Nephron (organoid): ENCODE measurements at regions not wholly inside any gene's neighbourhood (a gene's known extent, or its start where the extent isn't known, plus 50 kb on each side); places are given as distances from the start of the nearest gene placed in this dataset.

Source experiments
- H3K27ac Mint-ChIP-seq, 3 experiments: 2 replicates each; pipeline ENCODE4 v1.8.0; 2020; ENCODE audit warnings: mixed read lengths in 3 of 3, mild to moderate bottlenecking in 2 of 3, moderate library complexity in 1 of 3
- H3K27me3 Mint-ChIP-seq: 2 replicates; pipeline ENCODE4 v1.8.0; 2021; ENCODE audit warnings: low read depth, mild to moderate bottlenecking, moderate library complexity, mixed read lengths
- H3K36me3 Mint-ChIP-seq: 2 replicates; pipeline ENCODE4 v1.8.0; 2020; ENCODE audit warnings: low read depth, mixed read lengths
- H3K4me1 Mint-ChIP-seq: 2 replicates; pipeline ENCODE4 v1.8.0; 2020; ENCODE audit warnings: mixed read lengths
- H3K4me3 Mint-ChIP-seq, 3 experiments: 2 replicates each; pipeline ENCODE4 v1.8.0; 2020; ENCODE audit warnings: mild to moderate bottlenecking in 3 of 3, mixed read lengths in 3 of 3, moderate library complexity in 2 of 3
- H3K9me3 Mint-ChIP-seq: 2 replicates; pipeline ENCODE4 v1.8.0; 2020; ENCODE audit warnings: mixed read lengths
- CTCF ChIP-seq, 3 experiments: fragments of 200-600 bp; sonication (generic); IDR thresholded peaks; one replicate each; pipeline ENCODE4 v1.5.0; 2021; ENCODE audit warnings: antibody characterized with exemption in 3 of 3; ENCODE audit not compliant: unreplicated experiment in 3 of 3

GRCh38 chr16:66155933-66156332, 210.6 kb upstream of the CDH5 start:
- H3K27ac Mint-ChIP-seq: peak overlapping the region in 2 of 3 experiments; percentile 71 to 93
- H3K9me3 Mint-ChIP-seq: no peaks in the 10 kb centered on the region
- H3K4me1 Mint-ChIP-seq: peaks cover 64% of the 10 kb centered on the region
- H3K27me3 Mint-ChIP-seq: peaks cover 3% of the 10 kb centered on the region
- H3K36me3 Mint-ChIP-seq: no peaks in the 10 kb centered on the region
- no peak for TF ChIP-seq CTCF (IDR thresholded peaks at IDR 0.05; ENCODE audit: unreplicated experiment in 3 of 3)
- no peak overlapping the region for H3K4me3 Mint-ChIP-seq

GRCh38 chr16:66154801-66155200, 211.7 kb upstream of the CDH5 start:
- H3K9me3 Mint-ChIP-seq: no peaks in the 10 kb centered on the region
- no peaks in the 10 kb centered on the region for H3K36me3 Mint-ChIP-seq
- TF ChIP-seq CTCF (IDR thresholded peaks at IDR 0.05; ENCODE audit: unreplicated experiment in 3 of 3): no peak
- H3K4me3 Mint-ChIP-seq: no peak overlapping the region
- peaks cover 3% of the 10 kb centered on the region for H3K27me3 Mint-ChIP-seq
- H3K4me1 Mint-ChIP-seq: peaks cover 68% of the 10 kb centered on the region
- peak overlapping the region in 2 of 3 experiments; percentile 71 to 93 for H3K27ac Mint-ChIP-seq

GRCh38 chr16:66152823-66153393, 213.6 kb upstream of the CDH5 start:
- Mint-ChIP-seq H3K4me3 (peak overlapping the region in 1 of 3 experiments; percentile 15), H3K4me1 (peaks cover 84% of the 10 kb centered on the region), H3K36me3 (no peaks in the 10 kb centered on the region), H3K27me3 (peaks cover 3% of the 10 kb centered on the region), H3K27ac (peak overlapping the region; percentile 71 to 93 (median 73)), H3K9me3 (no peaks in the 10 kb centered on the region)
- no peak for TF ChIP-seq CTCF (IDR thresholded peaks at IDR 0.05; ENCODE audit: unreplicated experiment in 3 of 3)

- peaks cover 87% of the 10 kb centered on the region for H3K4me1 Mint-ChIP-seq
- no peak for TF ChIP-seq CTCF (IDR thresholded peaks at IDR 0.05; ENCODE audit: unreplicated experiment in 3 of 3)
- H3K9me3 Mint-ChIP-seq: no peaks in the 10 kb centered on the region
- peak overlapping the region; percentile 71 to 93 (median 73) for H3K27ac Mint-ChIP-seq
- H3K4me3 Mint-ChIP-seq: no peak overlapping the region
- peaks cover 3% of the 10 kb centered on the region for H3K27me3 Mint-ChIP-seq
- no peaks in the 10 kb centered on the region for H3K36me3 Mint-ChIP-seq
Observed at GRCh38 chr16:66152181-66152580, 214.3 kb upstream of the CDH5 start.

GRCh38 chr16:66150698-66151482, 215.6 kb upstream of the CDH5 start:
- Mint-ChIP-seq H3K27ac (peak overlapping the region; percentile 85 to 93 (median 86)), H3K36me3 (no peaks in the 10 kb centered on the region), H3K9me3 (no peaks in the 10 kb centered on the region), H3K4me3 (peak overlapping the region in 1 of 3 experiments; percentile 16), H3K27me3 (peaks cover 3% of the 10 kb centered on the region), H3K4me1 (peaks cover 87% of the 10 kb centered on the region)
- no peak for TF ChIP-seq CTCF (IDR thresholded peaks at IDR 0.05; ENCODE audit: unreplicated experiment in 3 of 3)
